ENCODE measurements at regions not wholly inside any gene's neighbourhood (a gene's known extent, or its start where the extent isn't known, plus 50 kb on each side); places are given as distances from the start of the nearest gene placed in this dataset.

GRCh38 chr7:136312592-136312991 is 335.4 kb upstream of the MTPN start:
- Histone ChIP-seq H3K27me3 (ENCODE audit: control insufficient read depth, insufficient read depth, low read length) (no peaks in the 10 kb centered on the region), H3K4me3 (ENCODE audit: low read depth, low read length) (no peak overlapping the region), H3K36me3 (ENCODE audit: control insufficient read depth, insufficient read depth, low read length) (no peaks in the 10 kb centered on the region)
- CTCF ChIA-PET, result no interaction called here
- POLR2A ChIA-PET, result no interaction called here
- DNase-seq (ENCODE audit: low read depth), result no peak
- no peak for TF ChIP-seq CTCF (IDR thresholded peaks at IDR 0.05; ENCODE audit: insufficient read depth, low read depth, low read length)

GRCh38 chr7:136309407-136309806 is 332.2 kb upstream of the MTPN start:
- Histone ChIP-seq H3K27me3 (ENCODE audit: control insufficient read depth, insufficient read depth, low read length) (no peaks in the 10 kb centered on the region), H3K4me3 (ENCODE audit: low read depth, low read length) (no peak overlapping the region), H3K36me3 (ENCODE audit: control insufficient read depth, insufficient read depth, low read length) (no peaks in the 10 kb centered on the region)
- DNase-seq (ENCODE audit: low read depth), result no peak
- ChIA-PET POLR2A (no interaction called here), CTCF (no interaction called here)
- TF ChIP-seq CTCF (IDR thresholded peaks at IDR 0.05; ENCODE audit: insufficient read depth, low read depth, low read length), result no peak

- H3K36me3 ChIP-seq (ENCODE audit: control insufficient read depth, insufficient read depth, low read length), result no peaks in the 10 kb centered on the region
- POLR2A ChIA-PET, result no interaction called here
- TF ChIP-seq CTCF (IDR thresholded peaks at IDR 0.05; ENCODE audit: insufficient read depth, low read depth, low read length), result no peak
Observed at GRCh38 chr7:136308230-136308629, 331.1 kb upstream of the MTPN start.

GRCh38 chr7:136303162-136303561 is 326.0 kb upstream of the MTPN start:
- no peak for TF ChIP-seq CTCF (IDR thresholded peaks at IDR 0.05; ENCODE audit: insufficient read depth, low read depth, low read length)
- POLR2A ChIA-PET, result no interaction called here
- Histone ChIP-seq H3K36me3 (ENCODE audit: control insufficient read depth, insufficient read depth, low read length) (no peaks in the 10 kb centered on the region), H3K27me3 (ENCODE audit: control insufficient read depth, insufficient read depth, low read length) (no peaks in the 10 kb centered on the region), H3K4me3 (ENCODE audit: low read depth, low read length) (no peak overlapping the region)
- CTCF ChIA-PET, result no interaction called here
- no peak for DNase-seq (ENCODE audit: low read depth)

More at GRCh38 chr7:136308230-136308629, 331.1 kb upstream of the MTPN start:
- Histone ChIP-seq H3K4me3 (ENCODE audit: low read depth, low read length) (no peak overlapping the region), H3K27me3 (ENCODE audit: control insufficient read depth, insufficient read depth, low read length) (no peaks in the 10 kb centered on the region)
- CTCF ChIA-PET, result no interaction called here
- no peak for DNase-seq (ENCODE audit: low read depth)

- Histone ChIP-seq H3K36me3 (ENCODE audit: control insufficient read depth, insufficient read depth, low read length) (no peaks in the 10 kb centered on the region), H3K4me3 (ENCODE audit: low read depth, low read length) (no peak overlapping the region), H3K27me3 (ENCODE audit: control insufficient read depth, insufficient read depth, low read length) (no peaks in the 10 kb centered on the region)
- no peak for DNase-seq (ENCODE audit: low read depth)
- ChIA-PET CTCF (no interaction called here), POLR2A (no interaction called here)
- no peak for TF ChIP-seq CTCF (IDR thresholded peaks at IDR 0.05; ENCODE audit: insufficient read depth, low read depth, low read length)
Observed at GRCh38 chr7:136302049-136302448, 324.9 kb upstream of the MTPN start.

Measured in BJ (cell line).